GM18508 (cell line): ENCODE measurements at regions not wholly inside any gene's neighbourhood (a gene's known extent, or its start where the extent isn't known, plus 50 kb on each side); places are given as distances from the start of the nearest gene placed in this dataset.
"Not testable (repeated sequence)": the region's sequence is repeated elsewhere in the genome, so short reads cannot be mapped to it uniquely, and the experiment has no call there.

Experiments used
- ATAC-seq: cut with Tn5 transposase; IDR thresholded peaks from one replicate; pipeline ENCODE4 v1.9.1; 2021; ENCODE audit warnings: moderate number of reproducible peaks; ENCODE audit not compliant: insufficient read depth, unreplicated experiment

DNA sequence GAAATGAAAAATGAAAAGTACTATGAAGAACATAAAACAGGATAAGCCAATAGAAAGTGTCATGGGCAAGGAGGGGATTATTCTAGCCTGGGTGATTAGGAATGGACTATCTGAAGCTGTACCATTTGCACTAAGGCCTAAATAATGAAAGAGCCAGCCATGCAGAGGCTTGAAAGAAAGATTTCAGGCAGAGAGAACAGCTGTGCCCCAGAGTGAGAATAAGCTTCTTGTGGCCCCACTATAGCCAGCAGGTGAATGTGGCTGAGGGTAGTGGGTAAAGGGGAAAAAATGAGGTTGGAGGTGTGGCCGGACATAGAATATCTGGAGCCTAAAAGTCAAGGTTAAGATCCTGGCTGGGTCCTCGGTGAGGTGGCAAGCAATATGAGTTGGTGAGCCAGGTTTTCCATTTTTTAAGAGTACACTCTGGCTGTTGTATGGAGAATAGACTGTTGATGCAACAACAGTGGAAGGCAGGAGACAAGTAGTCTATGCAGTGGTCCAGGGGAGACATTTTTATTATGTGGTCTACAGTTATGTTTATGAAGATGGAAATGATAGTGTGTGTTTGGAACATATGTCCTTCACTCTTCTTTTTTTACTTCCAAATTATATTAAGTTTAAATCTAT, 135.2 kb upstream of the SETBP1 start:
- ATAC-seq, result no peak

DNA sequence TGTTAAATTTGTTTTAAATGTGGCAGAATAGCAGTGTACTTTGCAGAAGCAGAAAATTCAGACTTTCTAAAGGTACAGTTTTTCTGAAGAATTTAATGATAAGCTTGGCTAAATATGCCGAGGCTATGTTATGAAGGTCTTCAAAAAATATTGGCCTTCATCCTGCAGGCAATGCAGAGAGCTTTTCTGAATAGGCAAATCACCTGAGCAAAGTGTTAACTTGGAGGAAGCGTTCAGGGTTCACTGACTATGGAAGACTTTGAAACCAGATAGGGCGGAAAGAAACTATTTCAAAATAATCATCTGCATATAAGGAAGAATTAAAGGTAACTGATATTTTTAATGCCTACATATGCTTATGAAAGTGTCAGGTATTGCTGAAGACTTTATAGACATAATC, 133.7 kb upstream of the SETBP1 start:
- ATAC-seq, result no peak

DNA sequence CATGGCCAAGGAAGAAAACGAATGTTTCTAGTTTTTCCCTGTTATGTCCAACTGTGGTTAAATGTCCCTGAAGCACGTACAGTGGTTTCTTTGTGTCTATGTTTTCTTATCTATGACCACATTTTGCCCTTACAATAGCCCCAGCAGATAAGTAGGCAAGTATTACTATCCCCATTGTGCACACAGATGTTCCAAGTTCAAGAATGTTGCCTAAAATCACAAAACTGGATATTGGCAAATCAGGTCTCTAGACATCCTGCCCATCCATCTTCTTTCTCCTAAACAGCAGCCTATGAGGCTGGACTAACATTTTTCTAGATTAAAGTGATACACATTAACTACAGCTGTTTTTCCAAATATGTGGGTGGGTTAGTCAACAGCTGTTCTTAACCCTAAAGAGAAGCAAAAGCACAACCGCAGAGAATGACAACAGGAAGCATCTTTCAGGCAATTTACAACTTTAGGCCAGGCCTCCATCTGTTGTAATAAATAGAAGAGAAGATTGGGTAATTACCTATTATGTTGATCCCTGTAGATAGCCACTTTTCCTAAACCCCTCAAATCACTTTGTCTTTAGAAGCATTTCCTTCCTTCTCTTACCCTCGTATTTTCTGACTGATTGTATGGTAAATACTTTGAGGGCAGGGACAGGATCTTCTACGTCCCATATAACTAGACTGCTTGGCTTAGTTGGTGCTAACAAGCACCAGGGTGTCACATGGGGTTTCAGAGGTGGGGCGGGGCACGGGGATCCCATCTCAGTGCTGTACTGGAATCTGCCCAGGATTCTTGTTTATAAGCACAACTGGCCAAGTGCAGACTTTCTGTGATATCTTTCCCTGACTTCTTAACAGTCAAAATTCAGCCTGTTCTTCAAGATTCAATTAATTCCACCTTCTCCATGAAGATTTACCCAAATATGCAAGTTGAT, 132.1 kb upstream of the SETBP1 start:
- no peak for ATAC-seq

DNA sequence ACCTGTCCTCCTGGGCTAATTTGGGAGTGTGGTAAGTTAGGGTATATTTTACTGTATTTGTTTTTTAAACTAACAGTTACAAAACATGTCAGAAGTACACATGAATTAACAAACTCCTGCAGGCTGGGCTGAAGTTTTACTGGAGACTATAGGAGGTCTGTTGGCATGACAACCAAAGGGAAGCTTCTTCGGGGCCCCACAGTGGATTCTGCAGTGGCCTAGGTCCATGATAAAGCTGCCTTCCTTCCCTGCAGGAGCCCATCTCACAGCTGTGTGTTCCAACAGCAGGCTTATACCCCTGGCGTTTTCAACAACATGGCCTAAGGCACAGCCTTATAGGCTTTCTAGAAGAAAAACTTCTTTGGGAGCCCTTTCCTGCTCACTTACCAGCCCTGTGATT, 128.0 kb upstream of the SETBP1 start:
- no peak for ATAC-seq

DNA sequence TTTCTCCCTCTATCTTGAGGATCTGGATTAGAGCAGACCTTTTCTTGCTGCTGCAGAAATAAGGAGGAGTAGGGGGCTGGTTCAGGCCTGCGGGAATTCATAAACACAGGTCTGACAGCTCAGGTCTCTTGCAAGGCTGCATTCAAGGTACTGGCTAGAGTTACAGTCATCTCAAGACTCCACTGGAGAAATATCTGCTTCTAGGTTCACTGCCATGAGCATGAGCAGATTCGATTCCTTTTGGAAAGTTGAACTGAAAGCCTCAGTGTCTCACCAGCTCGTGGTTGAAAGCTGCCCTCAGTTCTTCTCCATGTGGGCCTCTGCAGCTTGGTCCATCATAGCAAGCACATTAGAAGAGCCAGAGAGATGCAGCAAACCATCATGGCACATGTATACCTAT, 124.4 kb upstream of the SETBP1 start:
- ATAC-seq, result no peak

DNA sequence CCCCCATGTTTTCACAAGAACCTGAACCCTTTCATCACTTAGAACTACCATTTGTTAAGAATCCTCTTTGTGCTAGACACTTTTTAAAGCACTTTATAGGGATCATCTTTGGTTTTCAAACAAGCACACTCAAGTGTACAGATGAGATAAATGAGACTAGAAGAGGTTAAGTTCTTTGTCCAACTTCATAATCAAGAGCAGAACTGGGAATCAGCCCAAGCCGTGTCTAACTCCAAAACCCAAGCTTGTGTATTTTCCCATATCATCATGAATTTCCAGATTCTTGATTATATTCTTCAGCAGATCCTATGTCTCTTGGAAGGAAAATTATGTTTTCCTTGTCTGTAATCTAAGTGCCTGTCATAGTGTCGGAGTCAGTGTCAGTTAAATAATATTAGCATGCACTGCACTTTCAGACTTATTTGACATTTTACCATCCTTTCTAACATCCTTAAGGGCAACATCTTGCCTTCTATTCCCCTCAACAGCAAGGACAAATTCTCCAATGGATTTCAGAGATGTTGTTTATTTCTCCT, 123.0 kb upstream of the SETBP1 start:
- no peak for ATAC-seq

DNA sequence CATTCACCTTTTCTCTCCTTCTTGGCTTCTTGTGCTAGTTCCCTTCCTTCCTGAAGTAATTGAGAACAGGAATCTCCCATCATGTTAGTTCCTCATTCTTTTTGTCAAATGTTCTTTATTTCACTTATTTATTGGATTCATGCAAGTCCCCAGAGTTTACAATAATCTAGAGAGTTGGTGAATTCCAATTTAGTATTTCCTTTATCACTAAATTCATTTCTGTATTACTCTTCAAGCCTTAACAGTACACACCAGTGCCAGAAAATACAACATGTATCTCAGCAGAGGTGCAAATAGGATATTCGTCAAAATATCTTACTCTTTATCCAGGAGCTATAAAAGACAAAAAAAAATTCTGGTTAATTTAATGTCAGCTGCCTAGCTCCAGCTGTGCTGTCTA, 121.9 kb upstream of the SETBP1 start:
- ATAC-seq, result no peak

DNA sequence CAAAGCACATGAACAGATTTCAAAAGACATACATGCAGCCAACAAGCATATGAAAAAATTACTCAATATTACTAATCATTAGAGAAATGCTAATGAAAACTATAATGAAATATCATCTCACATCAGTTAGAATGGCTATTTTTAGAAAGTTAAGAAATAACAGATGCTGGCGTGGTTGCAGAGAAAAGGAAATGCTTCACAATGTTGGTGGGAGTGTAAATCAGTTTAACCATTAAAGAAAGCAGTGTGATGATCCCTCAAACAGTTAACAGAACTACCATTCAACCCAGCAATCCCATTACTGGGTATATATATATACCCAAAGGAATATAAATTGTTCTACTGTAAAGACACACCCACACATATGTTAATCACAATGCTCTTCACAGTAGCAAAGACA, 117.7 kb upstream of the SETBP1 start:
- no peak for ATAC-seq

DNA sequence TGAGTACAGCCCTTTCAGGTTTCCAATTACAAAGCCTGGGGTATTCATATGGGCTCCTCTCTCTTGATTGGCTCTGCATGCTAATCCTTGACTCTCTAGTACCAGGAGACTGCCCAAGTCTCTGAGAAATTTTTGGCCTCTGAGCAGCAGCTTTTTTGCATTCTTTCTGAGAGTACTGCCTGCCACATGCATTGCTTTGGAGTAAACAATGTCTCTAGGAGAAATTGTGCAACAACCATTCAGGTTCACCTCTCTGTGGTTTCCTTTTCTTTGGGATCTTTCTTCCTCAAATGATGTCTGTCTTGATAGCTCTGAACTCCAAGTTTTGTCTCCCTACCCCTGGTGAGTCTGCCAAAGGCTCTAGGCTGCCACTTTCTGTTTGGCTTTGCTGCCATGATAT, 115.8 kb upstream of the SETBP1 start:
- no peak for ATAC-seq

DNA sequence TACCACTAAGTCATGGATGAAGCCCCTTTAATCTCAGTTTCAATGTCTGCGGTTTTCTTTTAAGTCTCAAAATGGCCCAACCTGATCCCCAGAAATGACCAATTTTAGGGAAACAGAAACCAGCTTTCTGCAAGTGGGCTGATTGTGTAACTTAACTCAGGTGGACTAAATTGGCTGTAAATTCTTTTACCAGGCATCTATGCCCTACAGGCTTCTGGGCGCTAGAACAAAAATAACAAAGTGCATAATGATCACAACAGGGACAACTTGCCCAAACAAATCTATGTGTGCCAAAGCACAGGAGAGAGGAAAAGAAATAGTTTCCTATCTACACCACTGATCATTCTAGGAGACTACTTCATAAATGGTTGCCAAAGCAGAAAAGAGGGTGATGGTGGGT, 112.3 kb upstream of the SETBP1 start:
- ATAC-seq, result no peak

DNA sequence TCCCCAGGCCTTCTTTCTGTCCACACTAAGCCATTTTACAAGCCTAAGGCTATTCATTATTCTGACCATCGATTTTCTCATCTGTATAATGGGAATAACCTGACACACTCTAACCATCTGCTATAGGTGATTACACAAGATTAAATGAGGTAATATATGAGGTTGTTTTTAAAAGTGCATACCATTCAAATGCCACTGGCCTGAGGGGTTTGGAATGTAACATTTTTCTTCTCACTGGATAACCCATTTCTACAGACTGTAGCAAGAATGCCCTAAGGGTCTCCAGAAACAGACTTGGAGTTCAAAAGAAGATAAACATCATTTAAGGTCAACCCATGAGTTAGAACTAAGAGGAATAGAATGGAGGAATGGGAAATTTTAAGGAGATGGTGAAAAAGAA, 111.7 kb upstream of the SETBP1 start:
- no peak for ATAC-seq

DNA sequence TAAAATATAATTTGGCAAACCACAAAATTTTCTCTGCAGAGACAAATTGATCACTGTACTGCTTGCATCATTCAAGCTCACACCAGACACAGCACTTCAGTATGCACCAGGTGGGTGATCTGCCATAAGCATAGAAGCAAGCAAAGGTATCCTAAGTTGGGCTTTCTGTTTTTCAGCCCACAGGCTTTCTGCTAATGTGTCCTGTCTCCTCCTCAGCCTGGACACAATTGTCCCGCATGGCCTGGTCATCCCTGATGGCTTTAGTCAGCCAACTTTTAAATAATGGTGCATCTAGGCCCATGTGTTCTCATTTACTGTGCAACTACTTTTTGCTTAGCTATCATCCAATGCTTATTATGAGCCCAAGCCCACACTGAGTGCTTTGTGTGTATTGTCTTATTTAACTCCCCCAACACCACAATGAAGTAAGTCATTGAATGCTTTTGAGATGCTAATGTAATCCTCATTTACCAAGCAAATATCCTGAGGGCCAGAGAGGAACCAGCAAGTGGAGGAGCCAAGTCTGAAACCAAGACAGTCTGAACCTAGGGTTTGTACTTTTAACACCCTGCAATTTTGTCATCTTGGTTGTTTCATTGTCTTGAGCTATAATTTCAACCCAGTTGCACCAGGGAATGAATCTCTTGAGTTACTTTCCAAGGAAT, 111.2 kb upstream of the SETBP1 start:
- ATAC-seq, result no peak

DNA sequence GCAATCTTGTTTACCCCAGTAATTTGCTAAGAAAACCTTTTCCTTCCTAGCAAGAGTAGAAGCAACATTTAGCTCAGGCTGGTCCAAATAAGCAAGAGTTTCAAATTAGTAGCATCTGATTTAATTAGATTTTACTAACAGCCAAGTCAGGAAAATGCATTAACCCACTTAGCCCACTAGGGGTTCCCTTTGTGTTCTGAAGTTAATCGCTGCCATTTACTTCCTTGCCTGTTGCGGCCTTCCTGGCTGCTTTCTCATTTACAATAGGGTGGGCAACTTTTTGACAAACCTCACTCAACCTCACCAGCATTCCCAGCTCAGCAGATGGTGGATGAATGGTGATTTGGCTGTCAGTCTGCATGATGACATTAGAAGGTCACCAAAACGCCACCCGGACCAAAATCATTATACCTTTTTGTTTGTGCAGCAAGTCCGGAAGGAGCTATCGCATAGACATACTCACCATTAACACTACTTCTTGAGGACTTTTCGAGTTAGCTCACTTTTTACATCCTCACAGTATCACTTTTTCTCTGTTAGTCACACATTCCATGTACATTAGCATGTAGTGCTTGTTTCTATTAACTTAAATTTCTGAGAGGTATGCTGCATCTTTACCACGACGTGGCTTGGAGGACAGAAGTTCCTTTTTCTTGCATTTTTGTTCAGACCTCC, 101.5 kb upstream of the SETBP1 start:
- peak; percentile 53 for ATAC-seq

DNA sequence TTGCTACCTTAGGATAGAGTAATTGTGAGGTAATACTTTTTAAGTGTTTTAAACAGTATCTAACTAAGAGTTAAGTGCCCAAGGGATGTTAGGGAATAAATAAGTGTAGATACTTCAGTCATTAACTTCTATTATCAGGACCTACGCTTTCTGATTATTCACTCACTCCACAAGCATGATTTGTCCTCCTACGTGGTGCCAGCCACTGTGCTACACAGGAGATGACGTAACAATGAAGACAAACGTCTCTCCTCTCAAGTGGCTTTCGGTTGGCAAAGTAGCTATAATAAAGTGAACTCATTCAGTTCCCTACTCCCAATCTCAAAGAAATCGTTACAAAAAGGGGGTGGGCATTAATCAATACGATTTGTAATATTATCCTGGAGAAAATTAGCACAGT, 100.9 kb upstream of the SETBP1 start:
- no peak for ATAC-seq

DNA sequence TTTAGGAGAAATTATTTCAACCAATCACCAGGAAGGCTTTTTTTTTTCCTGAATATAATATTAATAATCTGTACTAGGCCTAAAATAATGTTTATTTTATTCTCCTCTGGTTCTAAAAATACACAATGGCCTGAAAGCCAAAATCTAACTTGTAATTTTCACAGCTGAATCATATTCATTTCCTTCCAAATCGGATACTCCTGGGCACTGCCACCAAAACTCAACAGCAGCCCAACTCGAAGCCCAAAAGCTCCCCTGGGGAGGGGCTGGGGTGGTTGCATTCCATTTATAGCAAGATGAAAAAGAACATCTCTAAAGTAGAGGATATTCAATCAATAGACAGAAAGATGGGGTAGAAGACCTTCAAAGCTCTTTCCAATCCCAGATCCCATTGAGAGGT, 100.5 kb upstream of the SETBP1 start:
- ATAC-seq, result no peak

DNA sequence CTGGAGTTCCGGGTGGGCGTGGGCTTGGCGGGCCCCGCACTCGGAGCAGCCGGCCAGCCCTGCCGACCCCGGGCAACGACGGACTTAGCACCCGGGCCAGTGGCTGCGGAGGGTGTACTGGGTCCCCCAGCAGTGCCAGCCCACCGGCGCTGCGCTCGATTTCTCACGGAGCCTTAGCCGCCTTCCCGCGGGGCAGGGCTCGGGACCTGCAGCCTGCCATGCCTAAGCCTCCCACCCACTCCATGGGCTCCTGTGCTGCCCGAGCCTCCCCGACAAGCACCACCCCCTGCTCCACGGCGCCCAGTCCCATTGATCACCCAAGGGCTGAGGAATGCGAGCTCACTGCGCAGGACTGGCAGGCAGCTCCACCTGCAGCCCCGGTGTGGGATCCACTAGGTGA, 99.9 kb upstream of the SETBP1 start:
- not testable (repeated sequence) for ATAC-seq

DNA sequence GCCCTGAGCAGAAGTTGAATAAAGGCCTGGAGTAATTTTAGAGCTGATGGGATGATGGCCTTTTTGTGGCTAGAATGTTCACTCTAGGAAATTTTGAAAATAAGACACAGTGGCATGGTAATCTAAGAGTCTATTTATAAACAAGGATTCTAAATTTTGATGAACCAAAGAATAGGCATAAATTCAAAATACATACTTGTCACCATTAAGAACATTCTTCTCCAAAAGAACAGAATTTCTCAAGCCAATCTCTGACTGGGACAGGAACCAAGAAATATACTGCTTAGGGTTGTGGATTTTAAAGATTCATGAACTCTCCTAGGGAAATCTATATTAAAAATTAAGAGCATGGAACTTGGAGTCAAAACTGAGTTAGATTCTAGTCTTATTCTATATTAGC, 98.2 kb upstream of the SETBP1 start:
- no peak for ATAC-seq

DNA sequence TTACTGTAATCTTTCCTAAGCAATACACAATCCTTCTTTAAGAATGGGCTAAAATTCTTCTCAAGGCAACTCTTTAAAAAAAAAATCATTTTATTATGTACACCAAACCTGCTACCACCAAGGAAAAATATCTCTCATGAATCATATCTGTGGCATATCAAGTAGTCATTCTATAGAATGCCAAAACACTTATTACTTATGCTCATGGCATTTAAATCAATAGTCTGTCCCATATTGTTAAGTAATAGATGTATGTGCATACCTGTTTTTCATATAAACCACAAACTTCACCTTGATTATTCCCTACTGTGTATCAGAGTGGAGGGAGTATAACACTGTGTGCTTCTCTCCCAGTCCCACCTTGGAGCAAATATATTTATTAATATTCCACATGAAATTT, 95.8 kb upstream of the SETBP1 start:
- no peak for ATAC-seq

DNA sequence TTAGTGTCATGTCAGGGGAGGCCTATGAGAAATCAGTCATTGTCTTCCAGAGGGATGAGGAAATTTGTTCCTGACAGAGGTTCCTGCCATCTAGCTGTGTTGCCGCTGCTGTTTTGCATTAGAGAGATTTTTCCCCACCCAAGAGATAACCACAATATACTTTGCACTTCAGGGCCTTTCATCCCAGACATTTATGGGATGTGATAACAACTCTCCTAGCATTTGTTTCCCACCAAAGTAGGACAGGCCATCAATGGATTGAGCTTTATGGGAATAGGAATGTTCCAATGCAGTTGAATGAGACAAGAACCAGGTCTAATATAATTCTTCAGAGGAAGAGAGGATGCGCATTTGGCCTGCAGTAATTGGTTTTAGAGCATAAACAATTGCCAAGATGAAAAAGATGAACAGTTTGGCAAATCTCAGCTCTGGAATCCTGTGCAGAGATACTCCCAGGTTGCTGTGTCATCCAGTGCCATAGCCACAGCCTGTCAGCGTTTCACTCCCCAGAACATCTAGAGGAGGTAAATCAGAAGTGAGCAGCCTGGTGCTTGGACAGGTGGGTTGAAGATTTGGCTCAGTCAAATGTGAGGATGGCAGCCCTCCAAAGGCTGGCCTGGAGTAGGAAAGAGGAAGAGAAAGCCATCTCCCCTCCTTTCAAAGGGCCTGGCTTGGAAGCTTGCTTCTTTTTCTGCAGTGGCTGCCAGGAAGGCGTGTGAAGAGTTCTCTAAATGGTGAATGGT, 93.7 kb upstream of the SETBP1 start:
- ATAC-seq, result no peak

DNA sequence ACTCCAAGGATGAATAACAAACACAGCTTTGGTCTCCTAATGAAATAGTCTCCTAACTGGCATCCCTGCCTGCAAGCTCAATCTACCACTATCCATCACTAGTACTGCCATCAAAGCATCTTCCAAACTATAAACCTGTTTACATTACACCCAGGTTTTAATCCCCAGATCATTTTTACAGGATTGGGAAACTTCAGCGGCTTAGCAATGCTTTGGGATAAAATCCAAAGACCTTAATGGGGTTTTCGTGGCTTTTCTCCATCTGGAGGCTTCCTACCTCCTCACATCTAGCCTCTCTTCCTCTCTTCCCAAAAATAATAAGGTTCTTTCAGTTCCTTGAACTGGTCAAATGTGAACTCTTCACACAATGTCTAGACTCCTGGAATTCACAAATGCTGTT, 92.2 kb upstream of the SETBP1 start:
- no peak for ATAC-seq
